ENCODE measurements at regions not wholly inside any gene's neighbourhood (a gene's known extent, or its start where the extent isn't known, plus 50 kb on each side); places are given as distances from the start of the nearest gene placed in this dataset.
A peak's percentile ranks its signal among the peaks of the same experiment; 100 is the strongest.

GRCh38 chr12:88251798-88252197 lies 109.7 kb downstream of the TMTC3 start:
- DNase-seq (ENCODE audit: low spot score) = no peak

GRCh38 chr12:88253371-88253978 lies 111.4 kb downstream of the TMTC3 start:
- no peak for DNase-seq (ENCODE audit: low spot score)

- no peak for DNase-seq (ENCODE audit: low spot score)
Observed at GRCh38 chr12:88255224-88255623, 113.1 kb downstream of the TMTC3 start.

DNA sequence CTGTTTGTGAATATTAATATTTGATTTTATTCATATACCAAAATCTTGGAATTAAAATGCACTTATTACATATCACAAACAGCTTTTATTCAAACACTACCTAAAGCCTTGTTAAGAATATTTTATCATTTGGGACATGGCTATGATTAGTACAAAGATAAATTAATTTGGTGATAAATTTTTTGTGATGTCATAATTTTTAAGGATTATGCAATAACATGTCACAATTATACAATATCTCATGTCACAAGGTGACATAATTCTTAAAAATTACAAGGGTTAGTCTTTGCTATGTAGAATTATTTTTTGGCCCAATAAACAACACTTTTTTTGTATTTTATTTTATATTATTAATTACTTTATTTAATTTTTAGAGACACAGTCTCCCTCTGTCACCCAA lies 113.7 kb downstream of the TMTC3 start:
- no peak for DNase-seq (ENCODE audit: low spot score)

- peak; percentile 50 for DNase-seq (ENCODE audit: low spot score)
Observed at GRCh38 chr12:88258396-88258795, 116.3 kb downstream of the TMTC3 start.

DNA sequence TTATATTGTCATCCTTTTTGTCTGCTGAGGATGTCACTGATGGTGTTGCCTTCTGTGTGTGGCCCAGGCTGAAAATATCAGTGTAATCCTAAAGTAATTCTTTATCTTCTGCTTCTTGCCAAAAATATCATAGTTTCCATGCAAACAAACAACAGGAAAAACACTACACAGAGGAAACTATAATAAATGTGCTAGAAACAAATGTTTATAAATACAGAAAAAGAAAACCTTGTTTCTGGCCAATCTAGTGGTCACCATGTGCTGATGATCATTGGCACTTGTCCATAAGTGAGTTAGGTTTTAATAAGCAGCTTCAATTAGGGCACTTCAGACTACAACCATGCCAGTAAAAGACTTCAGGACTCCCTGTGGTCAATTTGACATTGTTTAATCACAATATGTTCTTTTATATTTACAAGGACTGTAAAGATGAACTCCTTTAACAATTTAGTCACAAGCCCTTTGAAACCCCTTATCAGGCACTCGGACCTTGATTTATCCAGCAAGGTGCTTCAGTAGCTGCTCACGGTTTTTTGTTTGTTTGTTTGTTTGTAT lies 124.8 kb downstream of the TMTC3 start:
- no peak for DNase-seq (ENCODE audit: low spot score)

GRCh38 chr12:88267630-88268029 lies 125.5 kb downstream of the TMTC3 start:
- no peak for DNase-seq (ENCODE audit: low spot score)

DNA sequence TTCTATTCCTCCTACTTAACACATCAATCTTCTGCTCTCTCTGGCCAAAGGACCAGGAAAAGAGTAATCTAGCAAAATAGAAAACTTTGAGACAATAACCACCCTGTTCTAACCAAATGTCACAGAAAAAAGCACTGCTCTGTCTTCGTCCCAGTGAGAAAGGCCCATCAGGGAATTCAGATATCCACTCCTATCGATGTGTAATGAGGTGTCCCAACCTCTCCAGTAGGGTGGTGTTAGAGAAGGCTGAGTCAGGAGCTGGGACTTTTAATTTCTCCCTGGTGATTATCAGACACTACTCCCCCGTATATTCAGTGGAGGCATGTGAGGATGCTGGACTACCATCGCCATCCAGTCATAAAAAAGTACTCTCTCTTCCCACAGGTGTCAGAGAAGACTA lies 130.3 kb downstream of the TMTC3 start:
- DNase-seq (ENCODE audit: low spot score) = no peak

- no peak for DNase-seq (ENCODE audit: low spot score)
Observed at GRCh38 chr12:88273450-88273849, 131.3 kb downstream of the TMTC3 start.

GRCh38 chr12:88273875-88274274 lies 131.8 kb downstream of the TMTC3 start:
- DNase-seq (ENCODE audit: low spot score) = no peak

GRCh38 chr12:88291498-88292131 lies 149.5 kb downstream of the TMTC3 start:
- no peak for DNase-seq (ENCODE audit: low spot score)

DNA sequence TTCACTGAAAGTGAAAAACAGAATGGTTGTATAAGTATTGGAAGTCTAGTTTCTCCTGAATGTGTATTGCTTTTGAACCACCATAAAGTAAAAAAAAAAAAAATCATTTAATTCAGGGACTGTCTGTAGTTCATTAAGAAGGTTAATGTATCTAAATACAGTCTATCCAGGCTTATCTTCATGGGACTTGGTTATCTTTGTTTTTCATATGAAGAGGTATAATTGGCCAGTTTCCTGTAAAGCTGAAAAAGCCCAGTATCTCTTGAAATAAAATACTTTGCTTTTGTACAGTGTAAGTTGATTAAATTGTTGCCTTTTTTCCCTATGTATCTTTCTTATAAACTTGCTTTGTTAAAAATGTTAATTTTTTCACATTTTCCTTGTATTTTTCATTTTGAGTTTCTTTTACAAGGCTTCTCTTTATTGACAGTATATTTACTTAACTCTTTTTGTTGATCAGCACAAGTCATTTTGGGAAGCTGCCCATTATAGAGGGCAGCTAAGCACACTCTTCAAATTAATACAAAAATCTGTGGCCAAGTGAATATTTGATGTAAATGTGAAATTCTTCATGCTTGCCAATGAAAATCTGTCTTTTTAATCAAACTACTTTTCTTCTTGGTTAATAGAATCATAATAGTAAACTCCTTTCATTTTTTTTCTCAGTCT lies 156.0 kb downstream of the TMTC3 start:
- DNase-seq (ENCODE audit: low spot score) = no peak

DNA sequence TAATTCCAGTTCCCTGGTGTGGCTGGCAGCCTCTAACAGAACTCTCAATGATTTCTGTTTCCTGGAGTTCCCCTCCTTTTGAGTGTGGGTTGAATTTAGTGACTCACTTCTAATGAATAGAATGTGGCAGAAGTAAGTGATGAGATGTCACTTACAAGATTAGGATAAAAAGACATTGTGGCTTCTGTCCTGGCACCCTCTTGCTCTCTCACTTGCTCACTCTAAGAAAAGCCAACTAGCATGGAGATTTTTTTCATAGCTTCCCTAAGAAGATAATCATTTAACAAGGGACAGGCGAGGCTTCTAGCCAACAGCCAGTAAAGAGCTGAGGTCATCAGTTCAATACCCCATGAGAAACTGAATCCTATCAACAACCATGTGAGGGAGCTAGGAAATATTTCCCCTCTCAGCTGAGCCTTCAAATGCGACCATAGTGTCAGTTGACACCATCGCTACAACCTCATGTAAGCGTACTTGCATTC lies 156.7 kb downstream of the TMTC3 start:
- peak; percentile 23 for DNase-seq (ENCODE audit: low spot score)

- peak; percentile 63 for DNase-seq (ENCODE audit: low spot score)
Observed at GRCh38 chr12:88299567-88300101, 157.5 kb downstream of the TMTC3 start.

GRCh38 chr12:88300931-88301330 lies 158.8 kb downstream of the TMTC3 start:
- DNase-seq (ENCODE audit: low spot score) = no peak

DNA sequence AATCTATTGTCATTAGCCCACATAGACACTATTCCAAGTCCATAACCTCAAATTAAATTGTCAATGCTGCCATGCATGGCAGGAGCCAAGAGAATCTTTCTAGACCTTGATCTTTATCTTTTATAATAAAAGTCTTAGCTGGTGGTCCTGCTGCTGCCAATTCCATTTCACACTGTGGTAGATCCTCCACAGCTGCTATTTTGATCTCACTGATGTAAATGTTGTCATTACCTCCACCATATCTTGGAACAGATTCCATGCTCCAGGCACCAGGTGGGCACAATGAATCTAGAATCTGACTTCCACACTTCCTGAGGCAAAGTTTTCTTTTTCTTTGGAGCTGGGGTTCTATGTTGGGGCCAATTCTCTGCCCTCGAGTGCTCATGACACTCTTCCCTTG lies 161.2 kb downstream of the TMTC3 start:
- DNase-seq (ENCODE audit: low spot score) = no peak

GRCh38 chr12:88305254-88305890 lies 163.3 kb downstream of the TMTC3 start:
- DNase-seq (ENCODE audit: low spot score) = no peak

DNA sequence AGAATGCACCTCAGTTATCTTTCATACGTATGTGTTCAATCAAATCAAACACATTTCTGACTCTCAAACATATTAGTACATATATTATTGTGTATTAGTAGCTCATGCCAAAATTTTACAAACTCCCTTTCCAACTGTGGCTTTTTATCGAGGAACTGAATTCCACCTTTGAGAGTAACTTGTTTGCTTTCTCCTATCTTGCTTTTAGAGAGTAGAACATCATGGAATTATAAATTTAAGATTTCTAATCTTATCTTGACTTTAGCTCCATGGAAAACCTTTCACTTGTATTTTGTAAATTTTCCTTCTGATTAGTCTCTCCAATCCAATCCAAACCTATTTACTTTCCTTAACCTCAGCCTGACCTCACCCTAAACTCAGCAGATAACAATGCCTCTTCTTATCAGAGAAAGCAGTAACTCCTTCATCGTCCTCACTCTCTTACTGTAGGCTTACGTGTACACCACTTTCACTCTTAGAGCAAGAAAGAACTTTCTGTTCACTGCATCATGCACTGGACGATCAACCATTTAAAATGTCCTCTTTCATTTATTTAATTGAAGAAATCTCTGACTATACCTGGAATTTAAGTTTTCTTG lies 164.5 kb downstream of the TMTC3 start:
- DNase-seq (ENCODE audit: low spot score) = no peak

- no peak for DNase-seq (ENCODE audit: low spot score)
Observed at GRCh38 chr12:88307961-88308360, 165.9 kb downstream of the TMTC3 start.

- peak; percentile 14 for DNase-seq (ENCODE audit: low spot score)
Observed at GRCh38 chr12:88308825-88309224, 166.7 kb downstream of the TMTC3 start.

DNA sequence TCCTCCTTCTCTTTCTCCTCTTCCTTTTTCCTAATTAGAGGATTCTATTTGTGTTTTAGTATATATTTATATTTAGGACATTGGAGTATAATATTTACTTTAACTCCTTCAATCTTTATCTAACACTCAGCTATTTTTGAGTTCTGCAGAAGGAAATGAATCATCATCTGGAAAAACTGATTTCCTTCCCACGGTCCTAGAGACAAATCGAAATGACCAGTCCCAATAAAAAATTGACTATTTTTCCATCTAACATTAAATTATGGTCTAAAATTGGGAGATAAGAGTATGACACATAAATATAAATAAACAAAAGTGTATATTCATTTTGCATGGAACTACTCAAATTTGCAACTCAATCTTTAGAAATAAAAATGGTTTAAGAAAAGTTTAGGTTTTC lies 167.4 kb downstream of the TMTC3 start:
- no peak for DNase-seq (ENCODE audit: low spot score)

- peak; percentile 42 for DNase-seq (ENCODE audit: low spot score)
Observed at GRCh38 chr12:88310069-88310468, 168.0 kb downstream of the TMTC3 start.
